ENCODE measurements at regions not wholly inside any gene's neighbourhood (a gene's known extent, or its start where the extent isn't known, plus 50 kb on each side); places are given as distances from the start of the nearest gene placed in this dataset.
"Not testable (repeated sequence)": the region's sequence is repeated elsewhere in the genome, so short reads cannot be mapped to it uniquely, and the experiment has no call there.

DNA sequence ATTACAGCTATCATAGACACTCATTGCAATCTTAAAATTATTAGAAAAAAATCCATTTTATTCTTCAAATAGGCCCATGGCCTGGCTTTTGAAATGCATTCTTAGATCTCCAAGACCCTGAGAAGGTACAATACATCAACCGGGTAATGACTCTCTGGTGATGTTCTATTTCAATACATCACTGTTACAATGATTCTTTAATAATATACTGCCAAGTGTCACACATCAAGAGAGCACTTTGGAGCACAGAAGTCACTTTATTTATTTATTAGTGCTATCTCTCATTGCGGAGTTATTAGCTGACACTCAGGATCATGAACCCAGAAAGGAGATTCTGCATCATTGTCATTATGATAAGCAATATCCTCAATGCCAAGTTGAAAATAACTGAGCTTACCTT lies 748.5 kb upstream of the MBL2 start:
- POLR2A ChIA-PET = no interaction called here
- CTCF ChIA-PET = no interaction called here
- Histone ChIP-seq H3K27me3 (ENCODE audit: control insufficient read depth, insufficient read depth, low read length) (no peaks in the 10 kb centered on the region), H3K4me3 (ENCODE audit: low read depth, low read length) (no peak overlapping the region), H3K36me3 (ENCODE audit: control insufficient read depth, insufficient read depth, low read length) (no peaks in the 10 kb centered on the region)
- no peak for DNase-seq (ENCODE audit: low read depth)
- TF ChIP-seq, protein P1, sequence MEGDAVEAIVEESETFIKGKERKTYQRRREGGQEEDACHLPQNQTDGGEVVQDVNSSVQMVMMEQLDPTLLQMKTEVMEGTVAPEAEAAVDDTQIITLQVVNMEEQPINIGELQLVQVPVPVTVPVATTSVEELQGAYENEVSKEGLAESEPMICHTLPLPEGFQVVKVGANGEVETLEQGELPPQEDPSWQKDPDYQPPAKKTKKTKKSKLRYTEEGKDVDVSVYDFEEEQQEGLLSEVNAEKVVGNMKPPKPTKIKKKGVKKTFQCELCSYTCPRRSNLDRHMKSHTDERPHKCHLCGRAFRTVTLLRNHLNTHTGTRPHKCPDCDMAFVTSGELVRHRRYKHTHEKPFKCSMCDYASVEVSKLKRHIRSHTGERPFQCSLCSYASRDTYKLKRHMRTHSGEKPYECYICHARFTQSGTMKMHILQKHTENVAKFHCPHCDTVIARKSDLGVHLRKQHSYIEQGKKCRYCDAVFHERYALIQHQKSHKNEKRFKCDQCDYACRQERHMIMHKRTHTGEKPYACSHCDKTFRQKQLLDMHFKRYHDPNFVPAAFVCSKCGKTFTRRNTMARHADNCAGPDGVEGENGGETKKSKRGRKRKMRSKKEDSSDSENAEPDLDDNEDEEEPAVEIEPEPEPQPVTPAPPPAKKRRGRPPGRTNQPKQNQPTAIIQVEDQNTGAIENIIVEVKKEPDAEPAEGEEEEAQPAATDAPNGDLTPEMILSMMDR (IDR thresholded peaks at IDR 0.05; ENCODE audit: insufficient read depth, low read depth, low read length) = no peak

- no peak overlapping the region for H3K4me3 ChIP-seq (ENCODE audit: low read depth, low read length)
- no peaks in the 10 kb centered on the region for H3K36me3 ChIP-seq (ENCODE audit: control insufficient read depth, insufficient read depth, low read length)
- TF ChIP-seq, protein P1 (IDR thresholded peaks at IDR 0.05; ENCODE audit: insufficient read depth, low read depth, low read length) = no peak
- ChIA-PET POLR2A (no interaction called here), CTCF (no interaction called here)
- no peaks in the 10 kb centered on the region for H3K27me3 ChIP-seq (ENCODE audit: control insufficient read depth, insufficient read depth, low read length)
- no peak for DNase-seq (ENCODE audit: low read depth)
Observed at GRCh38 chr10:53508197-53508596, 735.6 kb upstream of the MBL2 start.

DNA sequence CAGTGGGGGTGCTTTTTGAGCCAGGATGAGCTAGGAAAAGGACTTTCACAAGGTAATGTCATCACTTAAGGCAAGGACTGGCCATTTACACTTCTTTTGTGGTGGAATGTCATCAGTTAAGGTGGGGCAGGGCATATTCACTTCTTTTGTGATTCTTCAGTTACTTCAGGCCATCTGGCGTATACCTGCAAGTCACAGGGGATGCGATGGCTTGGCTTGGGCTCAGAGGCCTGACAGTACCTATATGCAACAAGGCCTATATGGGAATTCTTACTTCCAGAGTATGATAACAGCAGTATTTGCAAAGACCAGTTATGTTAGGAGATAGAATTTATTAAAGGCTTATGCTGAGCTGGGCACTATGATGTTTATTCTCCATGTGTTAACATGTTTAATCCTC lies 731.9 kb upstream of the MBL2 start:
- CTCF ChIA-PET, POLR2A ChIA-PET: not testable (repeated sequence)

GRCh38 chr10:53491774-53492173 lies 719.2 kb upstream of the MBL2 start:
- ChIA-PET CTCF (no interaction called here), POLR2A (no interaction called here)
- no peak for DNase-seq (ENCODE audit: low read depth)

More for the DNA sequence above, 731.9 kb upstream of the MBL2 start:
- H3K4me3 ChIP-seq (ENCODE audit: low read depth, low read length); H3K27me3 ChIP-seq (ENCODE audit: control insufficient read depth, insufficient read depth, low read length); DNase-seq (ENCODE audit: low read depth); H3K36me3 ChIP-seq (ENCODE audit: control insufficient read depth, insufficient read depth, low read length): not testable (repeated sequence)

GRCh38 chr10:53490553-53490952 lies 718.0 kb upstream of the MBL2 start:
- Histone ChIP-seq H3K27me3 (ENCODE audit: control insufficient read depth, insufficient read depth, low read length) (no peaks in the 10 kb centered on the region), H3K36me3 (ENCODE audit: control insufficient read depth, insufficient read depth, low read length) (no peaks in the 10 kb centered on the region), H3K4me3 (ENCODE audit: low read depth, low read length) (no peak overlapping the region)
- no peak for DNase-seq (ENCODE audit: low read depth)
- POLR2A ChIA-PET = no interaction called here
- CTCF ChIA-PET = no interaction called here
- TF ChIP-seq, protein P1 (IDR thresholded peaks at IDR 0.05; ENCODE audit: insufficient read depth, low read depth, low read length) = no peak

More at GRCh38 chr10:53491774-53492173, 719.2 kb upstream of the MBL2 start:
- Histone ChIP-seq H3K4me3 (ENCODE audit: low read depth, low read length) (no peak overlapping the region), H3K36me3 (ENCODE audit: control insufficient read depth, insufficient read depth, low read length) (no peaks in the 10 kb centered on the region), H3K27me3 (ENCODE audit: control insufficient read depth, insufficient read depth, low read length) (no peaks in the 10 kb centered on the region)
- TF ChIP-seq, protein P1 (IDR thresholded peaks at IDR 0.05; ENCODE audit: insufficient read depth, low read depth, low read length) = no peak

GRCh38 chr10:53489335-53490182 lies 717.0 kb upstream of the MBL2 start:
- TF ChIP-seq, protein P1 (IDR thresholded peaks at IDR 0.05; ENCODE audit: insufficient read depth, low read depth, low read length) = no peak
- DNase-seq (ENCODE audit: low read depth) = no peak
- ChIA-PET CTCF (no interaction called here), POLR2A (no interaction called here)
- Histone ChIP-seq H3K36me3 (ENCODE audit: control insufficient read depth, insufficient read depth, low read length) (no peaks in the 10 kb centered on the region), H3K27me3 (ENCODE audit: control insufficient read depth, insufficient read depth, low read length) (no peaks in the 10 kb centered on the region), H3K4me3 (ENCODE audit: low read depth, low read length) (no peak overlapping the region)
